A673 (cell line): ENCODE measurements at regions not wholly inside any gene's neighbourhood (a gene's known extent, or its start where the extent isn't known, plus 50 kb on each side); places are given as distances from the start of the nearest gene placed in this dataset.

Experiments used
- BruUV-seq: library from RNA; stranded (reverse); fragments of 400-500 nt; replicated peaks from 2 replicates; lab custom pipeline; 2021; lab: Mats Ljungman, UMichigan
- CTCF ChIA-PET: fragments of 300-600 bp; sonication (Branson Sonifier 250); formaldehyde crosslinking; loops from one replicate; lab custom pipeline; 2022; ENCODE audit warnings: antibody characterized with exemption; lab: Charles Lee
- POLR2A ChIA-PET: fragments of 300-600 bp; sonication (Branson Sonifier 250); formaldehyde crosslinking; loops from one replicate; lab custom pipeline; 2022; ENCODE audit warnings: antibody characterized with exemption; ENCODE audit not compliant: low non-redundant PET; lab: Charles Lee
- DNase-seq: peaks from one replicate; pipeline ENCODE4 v3.0.0-alpha.2; 2015; ENCODE audit warnings: low spot score
- H3K27ac ChIP-seq: fragments of 200-600 bp; sonication (generic); 2 replicates; pipeline ENCODE4 v1.5.1; 2016; ENCODE audit warnings: mixed run types, low read depth, mild to moderate bottlenecking, mixed read lengths, antibody characterized with exemption, low read length; ENCODE audit not compliant: poor library complexity, severe bottlenecking
- H3K27me3 ChIP-seq: fragments of 200-600 bp; sonication (generic); replicated peaks from 2 replicates; pipeline ENCODE4 v1.6.1; 2017; ENCODE audit warnings: mixed run types, low read depth, mild to moderate bottlenecking, mixed read lengths, antibody characterized with exemption, low read length; ENCODE audit not compliant: insufficient read depth, poor library complexity
- H3K36me3 ChIP-seq: fragments of 200-600 bp; sonication (generic); 2 replicates; pipeline ENCODE4 v1.6.1; 2016; ENCODE audit warnings: mixed run types, mild to moderate bottlenecking, mixed read lengths, antibody characterized with exemption, low read length; ENCODE audit not compliant: insufficient read depth, poor library complexity, severe bottlenecking
- H3K4me1 ChIP-seq: fragments of 200-600 bp; sonication (generic); 2 replicates; pipeline ENCODE4 v1.6.1; 2017; ENCODE audit warnings: mixed run types, mild to moderate bottlenecking, mixed read lengths, antibody characterized with exemption, low read length; ENCODE audit not compliant: insufficient read depth, poor library complexity, severe bottlenecking
- H3K4me3 ChIP-seq: fragments of 200-600 bp; sonication (generic); 2 replicates; pipeline ENCODE4 v1.5.1; 2016; ENCODE audit warnings: low read depth, mixed run types, mild to moderate bottlenecking, mixed read lengths, low read length; ENCODE audit not compliant: poor library complexity, severe bottlenecking
- H3K9me3 ChIP-seq: fragments of 200-600 bp; sonication (generic); 2 replicates; pipeline ENCODE4 v1.6.1; 2016; ENCODE audit warnings: mixed run types, low read depth, mild to moderate bottlenecking, mixed read lengths, antibody characterized with exemption, low read length; ENCODE audit not compliant: poor library complexity, severe bottlenecking
- EZH2 ChIP-seq: fragments of 200-600 bp; sonication (generic); IDR thresholded peaks from 2 replicates; pipeline ENCODE4 v1.6.1; 2017; ENCODE audit warnings: borderline replicate concordance, low read depth, mild to moderate bottlenecking, mixed read lengths, antibody characterized with exemption, low read length; ENCODE audit not compliant: poor library complexity, severe bottlenecking
- intact Hi-C: fragments of 100-400 bp; cut with micrococcal nuclease; formaldehyde crosslinking; loops from one replicate; pipeline ENCODE4 v1.10.0; 2022; ENCODE audit not compliant: unreplicated experiment
- TF ChIP-seq, protein P1 (sequence below): fragments of 300-800, 200-600 bp; sonication (generic); conservative IDR thresholded peaks from 2 replicates; pipeline ENCODE4 v1.5.1; 2017; ENCODE audit warnings: low read depth, mild to moderate bottlenecking, antibody characterized with exemption, low read length, moderate library complexity, mixed read lengths

GRCh38 chr15:94028809-94029208 lies 202.6 kb upstream of the MCTP2 start:
- H3K4me1 ChIP-seq = peaks cover 2% of the 10 kb centered on the region
- intact Hi-C loops = no loop called here
- no peaks in the 10 kb centered on the region for H3K27me3 ChIP-seq
- no peak overlapping the region for H3K27ac ChIP-seq
- ChIA-PET CTCF (no interaction called here), POLR2A (no interaction called here)
- no peak for TF ChIP-seq EZH2
- no TSS peak for BruUV-seq
- no peak for DNase-seq
- no peak overlapping the region for H3K4me3 ChIP-seq
- no peaks in the 10 kb centered on the region for H3K36me3 ChIP-seq
- no peaks in the 10 kb centered on the region for H3K9me3 ChIP-seq

DNA sequence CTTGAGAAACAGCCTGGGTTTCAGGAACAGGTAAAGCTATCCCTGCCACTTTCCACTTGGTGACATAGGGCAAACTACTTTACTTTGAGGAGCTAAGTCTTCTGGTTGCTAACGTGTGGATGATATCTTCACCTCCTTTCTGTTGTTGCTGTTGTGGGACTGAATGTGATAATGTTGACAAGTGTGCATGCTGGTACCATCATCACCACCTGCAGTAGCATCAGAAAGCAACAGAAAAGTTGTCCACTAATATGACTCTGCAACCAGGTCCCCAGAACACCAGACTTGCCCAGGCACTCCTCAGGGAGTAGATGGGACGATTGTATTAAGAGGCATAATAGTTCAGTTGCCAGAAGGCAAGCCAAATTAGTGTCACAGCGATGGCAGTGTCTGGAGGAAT lies 203.2 kb upstream of the MCTP2 start:
- H3K27me3 ChIP-seq = no peaks in the 10 kb centered on the region
- TF ChIP-seq, protein P1, sequence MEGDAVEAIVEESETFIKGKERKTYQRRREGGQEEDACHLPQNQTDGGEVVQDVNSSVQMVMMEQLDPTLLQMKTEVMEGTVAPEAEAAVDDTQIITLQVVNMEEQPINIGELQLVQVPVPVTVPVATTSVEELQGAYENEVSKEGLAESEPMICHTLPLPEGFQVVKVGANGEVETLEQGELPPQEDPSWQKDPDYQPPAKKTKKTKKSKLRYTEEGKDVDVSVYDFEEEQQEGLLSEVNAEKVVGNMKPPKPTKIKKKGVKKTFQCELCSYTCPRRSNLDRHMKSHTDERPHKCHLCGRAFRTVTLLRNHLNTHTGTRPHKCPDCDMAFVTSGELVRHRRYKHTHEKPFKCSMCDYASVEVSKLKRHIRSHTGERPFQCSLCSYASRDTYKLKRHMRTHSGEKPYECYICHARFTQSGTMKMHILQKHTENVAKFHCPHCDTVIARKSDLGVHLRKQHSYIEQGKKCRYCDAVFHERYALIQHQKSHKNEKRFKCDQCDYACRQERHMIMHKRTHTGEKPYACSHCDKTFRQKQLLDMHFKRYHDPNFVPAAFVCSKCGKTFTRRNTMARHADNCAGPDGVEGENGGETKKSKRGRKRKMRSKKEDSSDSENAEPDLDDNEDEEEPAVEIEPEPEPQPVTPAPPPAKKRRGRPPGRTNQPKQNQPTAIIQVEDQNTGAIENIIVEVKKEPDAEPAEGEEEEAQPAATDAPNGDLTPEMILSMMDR = no peak
- H3K27ac ChIP-seq = no peak overlapping the region
- no peaks in the 10 kb centered on the region for H3K36me3 ChIP-seq
- no peak overlapping the region for H3K4me3 ChIP-seq
- ChIA-PET POLR2A (no interaction called here), CTCF (no interaction called here)
- DNase-seq = no peak
- H3K9me3 ChIP-seq = no peaks in the 10 kb centered on the region
- no TSS peak for BruUV-seq
- peaks cover 2% of the 10 kb centered on the region for H3K4me1 ChIP-seq
- intact Hi-C loops = no loop called here

DNA sequence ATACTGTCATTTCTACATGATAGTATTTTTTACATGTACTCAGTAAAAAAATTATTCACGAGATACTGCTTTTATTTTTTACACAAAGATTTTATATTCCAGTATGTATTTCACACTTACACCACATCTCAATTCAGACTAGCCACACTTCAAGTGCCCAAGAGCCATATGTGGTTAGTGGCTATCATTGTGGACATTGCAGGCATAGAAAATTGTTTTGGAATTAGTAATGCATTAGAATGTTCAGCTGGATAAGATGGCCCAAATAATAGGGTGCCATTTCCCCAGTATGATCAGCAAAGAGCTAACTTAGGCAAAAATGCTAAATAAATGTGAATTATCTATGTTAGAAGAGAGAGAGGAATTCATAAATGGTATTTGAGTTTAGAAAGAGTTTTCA lies 203.8 kb upstream of the MCTP2 start:
- CTCF ChIA-PET = no interaction called here
- H3K4me1 ChIP-seq = peaks cover 2% of the 10 kb centered on the region
- POLR2A ChIA-PET = no interaction called here

More for the DNA sequence above, 203.8 kb upstream of the MCTP2 start:
- H3K9me3 ChIP-seq = no peaks in the 10 kb centered on the region
- no peak overlapping the region for H3K27ac ChIP-seq
- no TSS peak for BruUV-seq
- no peak for DNase-seq
- H3K36me3 ChIP-seq = no peaks in the 10 kb centered on the region
- TF ChIP-seq EZH2 = no peak
- TF ChIP-seq, protein P1 = no peak
- intact Hi-C loops = no loop called here
- no peaks in the 10 kb centered on the region for H3K27me3 ChIP-seq
- no peak overlapping the region for H3K4me3 ChIP-seq
